Transverse colon (tissue), 4 donors: ENCODE measurements at regions not wholly inside any gene's neighbourhood (a gene's known extent, or its start where the extent isn't known, plus 50 kb on each side); places are given as distances from the start of the nearest gene placed in this dataset.

Experiments
- CTCF ChIP-seq, 5 experiments: fragments of 200-600 bp in 3 of 5; fragments of 450-650 bp in 2 of 5; sonication (generic) in 3 of 5; IDR thresholded peaks; 1 replicate in 2 of 5; 2 replicates in 3 of 5; pipeline ENCODE4 v1.5.1; 2016 to 2017; ENCODE audit warnings: antibody characterized with exemption in 5 of 5, inconsistent platforms in 3 of 5, mild to moderate bottlenecking in 2 of 5, moderate library complexity in 1 of 5
- EP300 ChIP-seq: sonication (generic); formaldehyde crosslinking; IDR thresholded peaks from one replicate; pipeline ENCODE4 v1.6.1; 2017; ENCODE audit warnings: antibody characterized with exemption, low read depth
- POLR2AphosphoS5 ChIP-seq, 3 donors: sonication (generic); formaldehyde crosslinking; IDR thresholded peaks; one replicate each; pipeline ENCODE4 v1.6.1; 2016; ENCODE audit warnings: antibody characterized with exemption in 3 of 3

- TF ChIP-seq CTCF (IDR thresholded peaks at IDR 0.05) (no peak), POLR2AphosphoS5 (IDR thresholded peaks at IDR 0.05) (no peak), EP300 (no peak)
Measured at GRCh38 chr4:163071308-163071707, 95.4 kb downstream of the NAF1 start.
